Astrocyte (in vitro differentiated cells and primary cell): ENCODE measurements at regions not wholly inside any gene's neighbourhood (a gene's known extent, or its start where the extent isn't known, plus 50 kb on each side); places are given as distances from the start of the nearest gene placed in this dataset.
"Not testable (repeated sequence)": the region's sequence is repeated elsewhere in the genome, so short reads cannot be mapped to it uniquely, and the experiment has no call there.

Source experiments
- DNase-seq: peaks from one replicate; pipeline ENCODE4 v3.0.0-alpha.2; 2010; ENCODE audit warnings: low read depth
- FAIRE-seq: peaks from 2 replicates; lab custom pipeline; 2011; peaks lifted over from hg19 to GRCh38; lab: Jason Lieb, UNC
- H2AFZ ChIP-seq: 2 replicates; pipeline ENCODE4 v1.6.0; 2012; ENCODE audit warnings: low read depth, low read length, inconsistent platforms
- H3K27ac ChIP-seq: 2 replicates; pipeline ENCODE4 v1.5.1; 2011; ENCODE audit warnings: low read depth, low read length, inconsistent platforms
- H3K27me3 ChIP-seq: 2 replicates; pipeline ENCODE4 v1.6.0; 2011; ENCODE audit warnings: low read length, inconsistent platforms; ENCODE audit not compliant: insufficient read depth
- H3K36me3 ChIP-seq: 2 replicates; pipeline ENCODE4 v1.5.1; 2011; ENCODE audit warnings: low read length, inconsistent platforms; ENCODE audit not compliant: insufficient read depth
- H3K4me1 ChIP-seq: 2 replicates; pipeline ENCODE4 v1.5.1; 2011; ENCODE audit warnings: low read length, inconsistent platforms; ENCODE audit not compliant: insufficient read depth
- H3K4me2 ChIP-seq: 2 replicates; pipeline ENCODE4 v1.6.0; 2012; ENCODE audit warnings: low read length, inconsistent platforms
- H3K4me3 ChIP-seq: 2 replicates; pipeline ENCODE4 v1.5.1; 2011; ENCODE audit warnings: low read depth, mild to moderate bottlenecking, low read length, inconsistent platforms; ENCODE audit not compliant: insufficient read depth
- H3K79me2 ChIP-seq: 2 replicates; pipeline ENCODE4 v1.6.0; 2012; ENCODE audit warnings: mild to moderate bottlenecking, low read length, inconsistent platforms; ENCODE audit not compliant: insufficient read depth
- H3K9ac ChIP-seq: 2 replicates; pipeline ENCODE4 v1.6.0; 2012; ENCODE audit warnings: mild to moderate bottlenecking, low read length, inconsistent platforms
- H3K9me3 ChIP-seq: 2 replicates; pipeline ENCODE4 v1.5.1; 2012; ENCODE audit warnings: low read depth, mild to moderate bottlenecking, low read length, inconsistent platforms; ENCODE audit not compliant: insufficient read depth
- H4K20me1 ChIP-seq: 2 replicates; pipeline ENCODE4 v1.6.0; 2012; ENCODE audit warnings: low read length, inconsistent platforms; ENCODE audit not compliant: insufficient read depth
- H3K27ac Mint-ChIP-seq: one replicate; pipeline ENCODE4 v1.8.0; 2021; ENCODE audit warnings: mild to moderate bottlenecking, mixed read lengths; ENCODE audit not compliant: unreplicated experiment
- H3K27me3 Mint-ChIP-seq: one replicate; pipeline ENCODE4 v1.8.0; 2021; ENCODE audit warnings: low read depth, mixed read lengths; ENCODE audit not compliant: unreplicated experiment
- H3K36me3 Mint-ChIP-seq: one replicate; pipeline ENCODE4 v1.8.0; 2021; ENCODE audit warnings: low read depth, mixed read lengths; ENCODE audit not compliant: unreplicated experiment
- H3K4me1 Mint-ChIP-seq: one replicate; pipeline ENCODE4 v1.8.0; 2021; ENCODE audit warnings: low read depth, mixed read lengths; ENCODE audit not compliant: unreplicated experiment
- H3K4me3 Mint-ChIP-seq: one replicate; pipeline ENCODE4 v1.8.0; 2021; ENCODE audit warnings: mild to moderate bottlenecking, moderate library complexity, mixed read lengths; ENCODE audit not compliant: unreplicated experiment
- H3K9me3 Mint-ChIP-seq: one replicate; pipeline ENCODE4 v1.8.0; 2021; ENCODE audit warnings: mild to moderate bottlenecking, mixed read lengths; ENCODE audit not compliant: unreplicated experiment
- CTCF ChIP-seq: IDR thresholded peaks from 2 replicates; pipeline ENCODE4 v1.5.1; 2011; ENCODE audit warnings: low read depth, mild to moderate bottlenecking, inconsistent platforms, low read length, moderate library complexity; ENCODE audit not compliant: insufficient read depth
- EZH2 ChIP-seq: IDR thresholded peaks from 2 replicates; pipeline ENCODE4 v1.6.1; 2012; ENCODE audit warnings: mild to moderate bottlenecking, low read length, inconsistent platforms; ENCODE audit not compliant: insufficient read depth

DNA sequence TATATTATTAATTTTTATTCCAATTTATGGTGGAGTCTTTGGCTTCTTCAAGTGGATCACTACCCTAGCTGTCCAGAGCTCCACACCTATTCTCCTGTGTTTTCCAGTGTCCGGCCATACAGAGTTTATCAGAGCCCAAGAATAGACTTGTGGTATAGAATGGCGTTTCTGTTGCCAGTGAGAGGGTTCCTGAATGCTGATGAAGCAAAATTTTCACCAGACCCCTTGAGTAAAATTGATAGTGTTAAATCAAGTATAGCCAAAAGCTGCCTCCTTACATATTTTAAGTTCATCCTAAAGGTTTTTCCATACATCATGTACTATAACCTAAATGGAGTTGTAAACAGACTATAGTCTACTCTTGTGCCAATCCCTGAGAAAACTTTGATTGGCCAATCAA lies 171.5 kb upstream of the CHL1 start:
- H3K9me3 Mint-ChIP-seq, result no peaks in the 10 kb centered on the region
- H3K27ac Mint-ChIP-seq, result no peak overlapping the region
- H3K4me1 ChIP-seq, result no peaks in the 10 kb centered on the region
- H3K4me2 ChIP-seq, result no peak overlapping the region
- H3K4me3 ChIP-seq, result no peak overlapping the region
- DNase-seq (no peak), FAIRE-seq (no peak)
- no peaks in the 10 kb centered on the region for H3K27me3 Mint-ChIP-seq
- H3K27me3 ChIP-seq, result no peaks in the 10 kb centered on the region
- no peaks in the 10 kb centered on the region for H3K9me3 ChIP-seq
- no peak for TF ChIP-seq CTCF
- TF ChIP-seq EZH2, result no peak
- H3K4me1 Mint-ChIP-seq, result no peaks in the 10 kb centered on the region
- no peak overlapping the region for H3K4me3 Mint-ChIP-seq
- no peak overlapping the region for H3K27ac ChIP-seq
- H3K36me3 Mint-ChIP-seq, result no peaks in the 10 kb centered on the region
- no peaks in the 10 kb centered on the region for H3K79me2 ChIP-seq
- H3K9ac ChIP-seq, result no peak overlapping the region
- no peaks in the 10 kb centered on the region for H3K36me3 ChIP-seq
- H4K20me1 ChIP-seq, result no peaks in the 10 kb centered on the region
- H2AFZ ChIP-seq, result no peak overlapping the region

- not testable (repeated sequence) for H3K27ac ChIP-seq, H3K4me3 ChIP-seq, H4K20me1 ChIP-seq, H3K4me3 Mint-ChIP-seq, H3K4me1 Mint-ChIP-seq, H3K27ac Mint-ChIP-seq, H3K9ac ChIP-seq, H3K9me3 Mint-ChIP-seq, H3K9me3 ChIP-seq, H3K36me3 ChIP-seq, H3K36me3 Mint-ChIP-seq, H3K4me2 ChIP-seq, H3K27me3 Mint-ChIP-seq, H3K79me2 ChIP-seq, H3K27me3 ChIP-seq, DNase-seq, H3K4me1 ChIP-seq, H2AFZ ChIP-seq
- peak; percentile 26 for FAIRE-seq
These were observed 160.6 kb upstream of the CHL1 start for GRCh38 chr3:35985-36384.

- not testable (repeated sequence) for H3K4me3 ChIP-seq, H3K27ac ChIP-seq, H3K36me3 ChIP-seq, H3K27ac Mint-ChIP-seq, H3K36me3 Mint-ChIP-seq, DNase-seq, H3K4me2 ChIP-seq, H3K9me3 Mint-ChIP-seq, H3K79me2 ChIP-seq, H3K4me1 Mint-ChIP-seq, H4K20me1 ChIP-seq, H3K27me3 Mint-ChIP-seq, H3K9ac ChIP-seq, H3K4me1 ChIP-seq, H2AFZ ChIP-seq, H3K9me3 ChIP-seq, FAIRE-seq, H3K27me3 ChIP-seq, H3K4me3 Mint-ChIP-seq
- peak; percentile 29 for TF ChIP-seq CTCF
These were observed 153.5 kb upstream of the CHL1 start for GRCh38 chr3:42871-43744.
